Heart left ventricle (tissue), 16 donors: ENCODE measurements at regions not wholly inside any gene's neighbourhood (a gene's known extent, or its start where the extent isn't known, plus 50 kb on each side); places are given as distances from the start of the nearest gene placed in this dataset.

Experiments used
- ATAC-seq, 4 donors: fragments of 200-7000 bp; cut with Tn5 transposase; one replicate each; pipeline ENCODE4 v1.9.1; 2020 to 2022; ENCODE audit warnings: moderate library complexity in 4 of 4, mild to moderate bottlenecking in 3 of 4, moderate number of reproducible peaks in 1 of 4
- DNase-seq, 5 donors: peaks; one replicate each; pipeline ENCODE4 v3.0.0-alpha.2; 2020
- H3K27ac ChIP-seq, 12 donors: fragments of 200-600 bp; sonication (generic) in 4 of 12; one replicate each; pipeline versions ENCODE4 v1.5.0 to v1.8.0; 2016 to 2022; ENCODE audit warnings: mild to moderate bottlenecking in 2 of 12
- H3K27me3 ChIP-seq, 9 donors: fragments of 200-600 bp; sonication (generic) in 2 of 9; one replicate each; pipeline versions ENCODE4 v1.5.1 to v1.8.0; 2016 to 2022; ENCODE audit warnings: mild to moderate bottlenecking in 3 of 9
- H3K36me3 ChIP-seq, 9 donors: fragments of 200-600 bp; sonication (generic) in 2 of 9; one replicate each; pipeline versions ENCODE4 v1.5.0 to v1.8.0; 2018 to 2022; ENCODE audit warnings: mild to moderate bottlenecking in 2 of 9
- H3K4me1 ChIP-seq, 12 donors: fragments of 200-600 bp; sonication (generic) in 4 of 12; one replicate each; pipeline versions ENCODE4 v1.5.0 to v1.8.0; 2016 to 2022; ENCODE audit warnings: mild to moderate bottlenecking in 3 of 12
- H3K4me3 ChIP-seq, 12 donors: fragments of 200-600 bp; sonication (generic) in 4 of 12; one replicate each; pipeline versions ENCODE4 v1.5.0 to v1.8.0; 2017 to 2022; ENCODE audit warnings: mild to moderate bottlenecking in 9 of 12, moderate library complexity in 4 of 12
- H3K9me3 ChIP-seq, 12 donors: fragments of 200-600 bp; sonication (generic) in 4 of 12; one replicate each; pipeline versions ENCODE4 v1.5.0 to v1.8.0; 2016 to 2022; ENCODE audit warnings: mild to moderate bottlenecking in 1 of 12
- POLR2A ChIP-seq, 2 donors: fragments of 450-650 bp; IDR thresholded peaks; one replicate each; pipeline ENCODE4 v1.6.1; 2017; ENCODE audit warnings: antibody characterized with exemption in 2 of 2, mild to moderate bottlenecking in 2 of 2, moderate library complexity in 2 of 2
- WGBS, 4 donors: extraction: QIAGEN DNeasy Blood & Tissue Kit in 2 of 4; methylation state at CpG; one replicate each; pipeline versions ENCODE4 v1.1.5 to v1.1.7; 2013 to 2018; 5-methylcytosine and 5-hydroxymethylcytosine counted together
- intact Hi-C, 10 donors: fragments of 100-400 bp; cut with DNase I; formaldehyde crosslinking; loops; one replicate each; pipeline versions ENCODE4 v1.11.1 to v1.14.2; 2022
- TF ChIP-seq, protein P1 (sequence below), 12 donors: fragments of 200-600 bp; sonication (generic) in 4 of 12; IDR thresholded peaks; one replicate each; pipeline versions ENCODE4 v1.5.0 to v1.8.0; 2018 to 2022; ENCODE audit warnings: antibody characterized with exemption in 12 of 12, mild to moderate bottlenecking in 5 of 12
- donor health status: ischemic (EF 13 %, LVEDD 7.1; RV severe dilation, severe dysfunction).
- donor health status: healthy with polysubstance abuse.
- donor health status: DM: no; HTN: yes; CAD: no.
- donor health status: DM: no; HTN: no; CAD: no.
- donor health status: ischemic (EF 25% LVEDD 6.9; RV normal size, moderate dysfunction).
- donor health status: ischemic (EF 25% LVEDD 5.7; RV mildly dilated, moderate dysfunction).
- donor health status: healthy.
- donor health status: DM: yes; HTN: yes; CAD: no.
- donor health status: ischemic (EF 35%, LVEDD 5.7; RV mildly dilated, moderate dysfunction).
- donor health status: nonischemic (EF 11% LVEDD 7.7; RV severe dilation, severe dysfunction).
- donor health status: DM: yes; HTN: yes; CAD: no.
- donor health status: PGD.
- donor health status: ischemic (EF 29% LVEDD 5.4; RV normal size, mild dysfunction).
- donor health status: nonischemic (EF 23%, LVEDD 6.1; RV moderate dilation, normal function).

DNA sequence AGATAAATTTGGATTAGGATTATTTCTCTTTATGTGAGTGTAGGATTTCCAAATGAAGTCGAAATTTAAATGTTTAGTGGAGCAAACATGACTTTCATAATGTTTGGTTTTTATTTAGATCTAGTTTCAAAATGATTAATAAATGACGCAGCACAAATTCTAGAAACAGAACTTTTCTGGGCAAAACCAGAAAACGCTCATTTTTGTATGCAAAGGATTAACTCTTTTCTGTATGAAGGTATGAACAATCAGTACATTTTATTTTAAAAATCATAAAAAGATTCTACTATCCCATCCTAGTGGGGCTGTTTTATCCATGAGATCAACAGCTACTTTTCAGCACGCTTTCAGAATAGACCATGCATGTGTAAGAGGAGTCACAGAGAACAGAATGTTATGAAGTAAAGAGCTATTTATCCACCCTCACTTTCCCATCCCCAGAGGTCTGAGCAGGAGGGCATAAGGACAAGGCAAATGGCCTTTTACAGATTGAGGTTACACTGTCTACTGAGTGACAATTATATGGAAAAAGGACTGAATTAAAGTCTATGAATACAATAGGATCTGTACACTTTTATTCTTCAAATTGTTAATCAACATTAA, 270.8 kb downstream of the ZEB2 start:
- ATAC-seq: peak; percentile 55 to 67 (median 60)

DNA sequence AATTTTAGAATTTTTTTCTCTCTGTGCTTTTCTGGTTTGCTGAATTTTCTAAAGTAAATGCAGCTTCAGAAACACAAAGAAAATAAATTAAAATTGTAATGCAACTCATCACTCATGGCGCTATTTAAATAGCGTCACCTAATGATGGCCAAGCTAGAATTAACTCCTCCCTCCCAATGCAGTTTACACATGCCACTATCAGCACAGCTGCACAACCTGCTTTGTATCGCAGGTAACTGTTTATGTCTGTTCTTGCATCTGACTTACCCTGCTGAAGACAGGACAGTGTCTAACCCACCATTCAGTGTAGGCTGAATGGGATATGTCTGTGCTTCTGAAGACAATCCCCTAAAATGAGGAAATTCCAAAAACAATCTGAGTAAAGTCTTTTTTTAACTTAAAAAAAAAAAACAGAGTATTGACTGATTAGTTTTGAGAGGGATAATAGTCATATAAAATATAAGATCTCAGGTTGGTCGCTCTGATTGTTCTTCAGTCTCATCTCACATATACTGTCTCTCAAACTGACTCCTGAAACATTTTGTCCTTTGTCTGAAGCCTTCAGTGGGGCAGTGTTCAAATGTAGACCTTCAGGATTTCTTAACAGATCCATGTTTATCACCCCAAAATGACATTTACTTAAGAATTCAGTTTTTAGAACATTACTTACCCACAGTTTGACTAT, 271.4 kb downstream of the ZEB2 start:
- no peaks in the 10 kb centered on the region for H3K36me3 ChIP-seq
- H3K4me3 ChIP-seq: no peak overlapping the region
- ATAC-seq (no peak), DNase-seq (no peak)
- TF ChIP-seq, protein P1, sequence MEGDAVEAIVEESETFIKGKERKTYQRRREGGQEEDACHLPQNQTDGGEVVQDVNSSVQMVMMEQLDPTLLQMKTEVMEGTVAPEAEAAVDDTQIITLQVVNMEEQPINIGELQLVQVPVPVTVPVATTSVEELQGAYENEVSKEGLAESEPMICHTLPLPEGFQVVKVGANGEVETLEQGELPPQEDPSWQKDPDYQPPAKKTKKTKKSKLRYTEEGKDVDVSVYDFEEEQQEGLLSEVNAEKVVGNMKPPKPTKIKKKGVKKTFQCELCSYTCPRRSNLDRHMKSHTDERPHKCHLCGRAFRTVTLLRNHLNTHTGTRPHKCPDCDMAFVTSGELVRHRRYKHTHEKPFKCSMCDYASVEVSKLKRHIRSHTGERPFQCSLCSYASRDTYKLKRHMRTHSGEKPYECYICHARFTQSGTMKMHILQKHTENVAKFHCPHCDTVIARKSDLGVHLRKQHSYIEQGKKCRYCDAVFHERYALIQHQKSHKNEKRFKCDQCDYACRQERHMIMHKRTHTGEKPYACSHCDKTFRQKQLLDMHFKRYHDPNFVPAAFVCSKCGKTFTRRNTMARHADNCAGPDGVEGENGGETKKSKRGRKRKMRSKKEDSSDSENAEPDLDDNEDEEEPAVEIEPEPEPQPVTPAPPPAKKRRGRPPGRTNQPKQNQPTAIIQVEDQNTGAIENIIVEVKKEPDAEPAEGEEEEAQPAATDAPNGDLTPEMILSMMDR (IDR thresholded peaks at IDR 0.05): no peak
- TF ChIP-seq POLR2A (IDR thresholded peaks at IDR 0.05): no peak
- peaks cover 0 to 8% (median 0%) of the 10 kb centered on the region in 12 donors for H3K4me1 ChIP-seq
- H3K27me3 ChIP-seq: no peaks in the 10 kb centered on the region
- 94 to 98% (median 96%) methylated on average over 4 of the region's 4 CpGs for WGBS, 4 donors
- intact Hi-C loops: loop anchor here in 1 of 10 donors (5.0 kb wide), 1 partner anchor 84 kb away; a partner anchor contains a TSS
- no peak overlapping the region for H3K27ac ChIP-seq
- peaks cover 0 to 18% (median 10%) of the 10 kb centered on the region in 12 donors for H3K9me3 ChIP-seq

More for the DNA sequence above, 270.8 kb downstream of the ZEB2 start:
- H3K27me3 ChIP-seq: no peaks in the 10 kb centered on the region
- no peak overlapping the region for H3K27ac ChIP-seq
- no peak for TF ChIP-seq POLR2A (IDR thresholded peaks at IDR 0.05)
- TF ChIP-seq, protein P1 (IDR thresholded peaks at IDR 0.05): no peak
- 72 to 85% (median 76%) methylated on average over 4 of the region's 4 CpGs for WGBS, 4 donors
- no peak for DNase-seq
- intact Hi-C loops: loop anchor here in 1 of 10 donors (5.0 kb wide), 1 partner anchor 83 kb away; a partner anchor contains a TSS
- no peaks in the 10 kb centered on the region for H3K36me3 ChIP-seq
- H3K4me3 ChIP-seq: no peak overlapping the region
- H3K4me1 ChIP-seq: peaks cover 0 to 8% (median 0%) of the 10 kb centered on the region in 12 donors
- peaks cover 0 to 23% (median 16%) of the 10 kb centered on the region in 12 donors for H3K9me3 ChIP-seq

DNA sequence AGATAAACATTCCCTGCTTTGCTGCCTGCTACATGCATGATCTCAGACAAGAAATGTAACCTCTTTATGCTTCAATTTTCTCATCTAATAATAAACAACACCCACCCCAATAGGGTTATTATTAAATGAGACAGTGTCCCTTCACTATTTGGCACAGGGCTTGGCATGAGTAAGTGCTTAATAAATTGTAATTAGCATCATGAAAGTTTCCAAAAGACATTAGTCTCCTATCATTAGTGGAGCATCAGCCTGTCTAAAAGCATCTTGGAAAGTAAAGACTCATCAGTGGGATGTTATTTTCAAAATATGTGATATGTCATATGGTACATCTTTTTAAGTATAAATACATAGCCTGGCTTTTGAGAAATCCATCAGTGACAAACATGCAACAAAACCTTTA, 275.0 kb downstream of the ZEB2 start:
- peaks cover 0 to 26% (median 7%) of the 10 kb centered on the region in 12 donors for H3K4me1 ChIP-seq
- DNase-seq: no peak
- TF ChIP-seq POLR2A (IDR thresholded peaks at IDR 0.05): no peak
- TF ChIP-seq, protein P1 (IDR thresholded peaks at IDR 0.05): no peak
- H3K27ac ChIP-seq: no peak overlapping the region
- no peaks in the 10 kb centered on the region for H3K9me3 ChIP-seq
- intact Hi-C loops: loop anchor here in 1 of 10 donors (5.0 kb wide), 1 partner anchor 87 kb away; a partner anchor contains a TSS
- H3K27me3 ChIP-seq: no peaks in the 10 kb centered on the region
- no peak overlapping the region for H3K4me3 ChIP-seq
- H3K36me3 ChIP-seq: no peaks in the 10 kb centered on the region
- ATAC-seq: no peak

DNA sequence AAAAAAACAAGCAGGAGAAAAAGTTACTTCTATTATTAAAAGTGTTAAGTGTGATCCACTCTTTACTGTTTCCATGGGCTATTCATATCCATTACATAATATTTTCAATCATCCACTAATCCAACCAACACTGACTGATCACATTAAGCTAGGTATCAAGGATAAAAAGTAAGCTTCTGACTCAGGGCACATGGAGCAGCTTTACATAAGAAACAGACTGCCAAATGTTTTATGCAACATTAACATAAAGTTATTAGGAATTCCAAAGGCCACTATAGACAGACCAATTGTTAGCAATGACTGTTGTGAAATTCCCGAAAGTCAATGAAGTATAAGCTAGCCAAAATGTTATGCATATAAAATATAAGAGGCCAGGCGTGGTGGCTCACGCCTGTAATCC, 277.6 kb downstream of the ZEB2 start:
- TF ChIP-seq, protein P1 (IDR thresholded peaks at IDR 0.05): no peak
- no peak for TF ChIP-seq POLR2A (IDR thresholded peaks at IDR 0.05)
- H3K4me3 ChIP-seq: no peak overlapping the region
- no peaks in the 10 kb centered on the region for H3K27me3 ChIP-seq
- no peak overlapping the region for H3K27ac ChIP-seq
- H3K9me3 ChIP-seq: no peaks in the 10 kb centered on the region
- H3K36me3 ChIP-seq: no peaks in the 10 kb centered on the region
- 95 to 98% (median 96%) methylated on average over 3 of the region's 3 CpGs for WGBS, 4 donors
- peaks cover 0 to 39% (median 9%) of the 10 kb centered on the region in 12 donors for H3K4me1 ChIP-seq
- no peak for ATAC-seq
- intact Hi-C loops: no loop called here
- DNase-seq: no peak
